HCT116 (cell line): ENCODE measurements at regions not wholly inside any gene's neighbourhood (a gene's known extent, or its start where the extent isn't known, plus 50 kb on each side); places are given as distances from the start of the nearest gene placed in this dataset.

ENCODE experiments used
- ATAC-seq: fragments of 200-7000 bp; cut with Tn5 transposase; 2 replicates; pipeline ENCODE4 v1.9.1; 2020; ENCODE audit warnings: mild to moderate bottlenecking, moderate library complexity
- BruUV-seq: library from RNA; stranded (reverse); fragments of 400-500 nt; replicated peaks from 2 replicates; lab custom pipeline; 2021; lab: Mats Ljungman, UMichigan
- CTCF ChIA-PET: fragments of 300-600 bp; sonication (Branson Sonifier 250); formaldehyde crosslinking; loops from one replicate; lab custom pipeline; 2021; ENCODE audit warnings: antibody characterized with exemption; lab: Charles Lee
- POLR2A ChIA-PET: fragments of 300-600, 350-600 bp; sonication (Branson Sonifier 250); formaldehyde crosslinking; loops from one replicate; lab custom pipeline; 2021; ENCODE audit warnings: antibody characterized with exemption; lab: Charles Lee
- RAD21 ChIA-PET, 2 experiments: fragments of 300-600 bp; sonication (Branson Sonifier 250); formaldehyde crosslinking; loops; one replicate each; lab custom pipeline; 2023; ENCODE audit warnings: low total read pairs in 2 of 2; ENCODE audit not compliant: uncharacterized antibody in 2 of 2, unreplicated experiment in 2 of 2, low non-redundant PET in 1 of 2; lab: Charles Lee
- DNase-seq: peaks from one replicate; pipeline ENCODE4 v3.0.0-alpha.2; 2010; ENCODE audit warnings: low read depth, low spot score
- H2AFZ ChIP-seq: fragments of 200-600 bp; shearing (Covaris generic), sonication (generic); 2 replicates; pipeline ENCODE4 v1.6.1; 2017; ENCODE audit warnings: low read depth, mixed run types, mixed read lengths, antibody characterized with exemption, low read length; ENCODE audit not compliant: poor library complexity, severe bottlenecking
- H3K27ac ChIP-seq: 2 replicates; pipeline ENCODE4 v1.5.1; 2012; ENCODE audit warnings: low read depth, low read length
- H3K27me3 ChIP-seq: fragments of 200-600 bp; sonication (generic); 2 replicates; pipeline ENCODE4 v1.6.1; 2016; ENCODE audit warnings: mixed run types, low read length, mixed read lengths; ENCODE audit not compliant: insufficient read depth
- H3K36me3 ChIP-seq, 2 experiments: fragments of 200-500 bp in 1 of 2; fragments of 200-600 bp in 1 of 2; sonication (Bioruptor generic) in 1 of 2; sonication (generic) in 1 of 2; 2 replicates each; pipeline versions ENCODE4 v1.5.1 to v1.6.1; 2014 to 2016; ENCODE audit warnings: low read length in 2 of 2, inconsistent platforms in 1 of 2, mixed read lengths in 1 of 2, mixed run types in 1 of 2; ENCODE audit not compliant: insufficient read depth in 2 of 2, control insufficient read depth in 1 of 2
- H3K4me1 ChIP-seq, 2 experiments: fragments of 200-600 bp in 1 of 2; sonication (generic) in 1 of 2; 2 replicates each; pipeline versions ENCODE4 v1.5.1 to v1.6.1; 2012 to 2017; ENCODE audit warnings: low read length in 2 of 2, inconsistent platforms in 1 of 2, mild to moderate bottlenecking in 1 of 2, mixed read lengths in 1 of 2, mixed run types in 1 of 2, moderate library complexity in 1 of 2; ENCODE audit not compliant: insufficient read depth in 2 of 2, control insufficient read depth in 1 of 2
- H3K4me2 ChIP-seq: fragments of 200-600 bp; sonication (generic); 2 replicates; pipeline ENCODE4 v1.6.1; 2017; ENCODE audit warnings: mixed run types, low read length, mixed read lengths
- H3K4me3 ChIP-seq, 2 experiments: fragments of 200-600 bp in 1 of 2; sonication (generic) in 1 of 2; replicated peaks in 1 of 2; 2 replicates each; pipeline ENCODE4 v1.5.1; 2011 to 2016; ENCODE audit warnings: low read length in 2 of 2, control low read depth in 1 of 2, low read depth in 1 of 2, mild to moderate bottlenecking in 1 of 2, mixed read lengths in 1 of 2, mixed run types in 1 of 2
- H3K79me2 ChIP-seq: fragments of 200-600 bp; sonication (generic); 2 replicates; pipeline ENCODE4 v1.6.1; 2017; ENCODE audit warnings: mild to moderate bottlenecking, mixed run types, low read length, moderate library complexity, mixed read lengths; ENCODE audit not compliant: insufficient read depth
- H3K9ac ChIP-seq: fragments of 200-600 bp; sonication (generic); 2 replicates; pipeline ENCODE4 v1.6.1; 2016; ENCODE audit warnings: low read length, mixed read lengths
- H3K9me2 ChIP-seq: fragments of 200-600 bp; sonication (generic), shearing (Covaris generic); 2 replicates; pipeline ENCODE4 v1.6.1; 2017; ENCODE audit warnings: mixed run types, mild to moderate bottlenecking, moderate library complexity; ENCODE audit not compliant: insufficient read depth
- H3K9me3 ChIP-seq, 2 experiments: fragments of 200-500 bp in 1 of 2; fragments of 200-600 bp in 1 of 2; sonication (Bioruptor generic) in 1 of 2; sonication (generic) in 1 of 2; 2 replicates each; pipeline ENCODE4 v1.6.1; 2014 to 2017; ENCODE audit warnings: low read length in 2 of 2, mixed read lengths in 2 of 2, inconsistent platforms in 1 of 2, low read depth in 1 of 2, mild to moderate bottlenecking in 1 of 2, mixed run types in 1 of 2, moderate library complexity in 1 of 2; ENCODE audit not compliant: control insufficient read depth in 1 of 2, insufficient read depth in 1 of 2
- H4K20me1 ChIP-seq: fragments of 200-600 bp; sonication (generic), shearing (Covaris generic); 2 replicates; pipeline ENCODE4 v1.6.1; 2017; ENCODE audit warnings: mixed run types, mild to moderate bottlenecking, moderate library complexity; ENCODE audit not compliant: insufficient read depth
- EGR1 ChIP-seq: IDR thresholded peaks from 2 replicates; pipeline ENCODE4 v1.6.1; 2012; ENCODE audit warnings: low read depth
- EZH2 ChIP-seq: fragments of 200-600 bp; sonication (generic); IDR thresholded peaks from 2 replicates; pipeline ENCODE4 v1.6.1; 2017; ENCODE audit warnings: antibody characterized with exemption, mixed run types
- EZH2phosphoT487 ChIP-seq: fragments of 200-600 bp; IDR thresholded peaks from 2 replicates; pipeline ENCODE4 v1.6.1; 2018; ENCODE audit warnings: antibody characterized with exemption, borderline replicate concordance
- POLR2A ChIP-seq: IDR thresholded peaks from 2 replicates; pipeline ENCODE4 v1.7.0; 2011; ENCODE audit warnings: borderline replicate concordance; ENCODE audit not compliant: insufficient read depth, insufficient read length; ENCODE audit errors: extremely low read depth
- POLR2AphosphoS5 ChIP-seq: IDR thresholded peaks from 2 replicates; pipeline ENCODE4 v1.6.1; 2011; ENCODE audit warnings: mild to moderate bottlenecking, low read depth, low read length, moderate library complexity
- RAD21 ChIP-seq: IDR thresholded peaks from 2 replicates; pipeline ENCODE4 v1.6.1; 2012; ENCODE audit warnings: low read depth, mild to moderate bottlenecking
- REST ChIP-seq: IDR thresholded peaks from 2 replicates; pipeline ENCODE4 v1.6.1; 2012; ENCODE audit warnings: low read depth
- SP1 ChIP-seq: IDR thresholded peaks from 2 replicates; pipeline ENCODE4 v1.6.1; 2012; ENCODE audit warnings: low read depth
- SRF ChIP-seq: IDR thresholded peaks from 2 replicates; pipeline ENCODE4 v1.6.1; 2012; ENCODE audit warnings: low read depth
- ZFX ChIP-seq: fragments of 450-650 bp; IDR thresholded peaks from 2 replicates; pipeline ENCODE4 v1.6.1; 2017
- ZNF274 ChIP-seq: fragments of 200-500 bp; sonication (Bioruptor generic); IDR thresholded peaks from 2 replicates; pipeline ENCODE4 v1.6.1; 2014; ENCODE audit warnings: mild to moderate bottlenecking, low read depth, low read length, inconsistent platforms
- intact Hi-C: fragments of 100-400 bp; cut with micrococcal nuclease; formaldehyde crosslinking; loops from 2 replicates; pipeline ENCODE4 v1.10.0; 2022
- TF ChIP-seq, protein P1 (sequence below): IDR thresholded peaks from 2 replicates; pipeline ENCODE4 v1.6.1; 2012

DNA sequence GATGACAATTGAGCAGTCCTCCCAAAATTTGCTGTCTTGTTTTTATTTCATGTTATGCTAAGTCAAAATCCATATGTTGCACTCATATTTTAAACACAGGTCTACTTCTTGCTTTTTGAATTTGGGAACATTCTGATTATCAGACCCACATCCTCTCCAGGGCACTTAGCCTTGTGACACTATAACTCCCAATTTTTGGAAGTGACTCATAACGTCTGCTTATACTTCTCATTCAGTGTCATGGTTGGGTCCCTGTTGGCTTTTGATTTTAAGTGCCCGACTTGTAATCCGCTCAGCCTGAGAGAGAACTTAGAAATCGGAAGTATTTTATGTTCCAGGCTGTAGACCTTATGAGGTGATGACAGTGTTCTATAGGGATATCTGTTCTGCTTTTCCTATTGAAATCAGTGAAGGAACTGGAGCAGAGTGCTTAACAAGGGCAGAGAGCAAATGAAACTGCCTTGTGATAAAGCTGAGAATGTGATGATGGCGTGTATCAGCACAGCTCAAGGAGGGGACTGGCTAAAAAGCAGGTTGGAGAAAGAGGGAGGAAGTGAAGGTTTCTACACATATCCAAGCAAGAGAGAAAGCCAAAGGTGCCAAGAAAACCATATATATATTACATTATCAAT, 136.0 kb downstream of the HLX start:
- no peaks in the 10 kb centered on the region for H3K27me3 ChIP-seq
- no peak overlapping the region for H2AFZ ChIP-seq
- H3K4me2 ChIP-seq: no peak overlapping the region
- H3K4me1 ChIP-seq: no peaks in the 10 kb centered on the region
- POLR2A ChIA-PET: no interaction called here
- CTCF ChIA-PET: no interaction called here
- no peaks in the 10 kb centered on the region for H3K9me2 ChIP-seq
- no TSS peak for BruUV-seq
- H3K9me3 ChIP-seq: no peaks in the 10 kb centered on the region
- no peak for ATAC-seq
- TF ChIP-seq SP1 (no peak), ZFX (no peak), POLR2AphosphoS5 (no peak), ZNF274 (no peak), SRF (no peak), EZH2 (no peak)
- TF ChIP-seq, protein P1, sequence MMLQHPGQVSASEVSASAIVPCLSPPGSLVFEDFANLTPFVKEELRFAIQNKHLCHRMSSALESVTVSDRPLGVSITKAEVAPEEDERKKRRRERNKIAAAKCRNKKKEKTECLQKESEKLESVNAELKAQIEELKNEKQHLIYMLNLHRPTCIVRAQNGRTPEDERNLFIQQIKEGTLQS: no peak
- H3K9ac ChIP-seq: no peak overlapping the region
- no peak overlapping the region for H3K27ac ChIP-seq
- intact Hi-C loops: no loop called here
- DNase-seq: no peak
- H4K20me1 ChIP-seq: no peaks in the 10 kb centered on the region
- no peaks in the 10 kb centered on the region for H3K36me3 ChIP-seq
- no peak overlapping the region for H3K4me3 ChIP-seq
- RAD21 ChIA-PET: no interaction called here
- no peaks in the 10 kb centered on the region for H3K79me2 ChIP-seq

- ATAC-seq: no peak
- CTCF ChIA-PET: no interaction called here
These were observed 137.5 kb downstream of the HLX start for GRCh38 chr1:221016751-221017150.

More at GRCh38 chr1:221016751-221017150, 137.5 kb downstream of the HLX start:
- H3K9ac ChIP-seq: no peak overlapping the region
- H3K4me3 ChIP-seq: no peak overlapping the region
- RAD21 ChIA-PET: no interaction called here
- H3K9me2 ChIP-seq: no peaks in the 10 kb centered on the region
- no peaks in the 10 kb centered on the region for H3K4me1 ChIP-seq
- no peak overlapping the region for H2AFZ ChIP-seq
- H3K27me3 ChIP-seq: no peaks in the 10 kb centered on the region
- no peak overlapping the region for H3K27ac ChIP-seq
- DNase-seq: no peak
- intact Hi-C loops: no loop called here
- H3K36me3 ChIP-seq: no peaks in the 10 kb centered on the region
- no peaks in the 10 kb centered on the region for H3K9me3 ChIP-seq
- no peak overlapping the region for H3K4me2 ChIP-seq
- H3K79me2 ChIP-seq: no peaks in the 10 kb centered on the region
- no peak for TF ChIP-seq EGR1
- no peak for TF ChIP-seq EZH2
- TF ChIP-seq POLR2A: no peak
- TF ChIP-seq REST: no peak
- TF ChIP-seq EZH2phosphoT487: no peak
- no peak for TF ChIP-seq RAD21
- BruUV-seq: no TSS peak
- H4K20me1 ChIP-seq: no peaks in the 10 kb centered on the region
- POLR2A ChIA-PET: no interaction called here
